Lower lobe of right lung (tissue), 2 donors: ENCODE measurements at regions not wholly inside any gene's neighbourhood (a gene's known extent, or its start where the extent isn't known, plus 50 kb on each side); places are given as distances from the start of the nearest gene placed in this dataset.

Experiments used
- ATAC-seq, 2 donors: fragments of 200-7000 bp; cut with Tn5 transposase; one replicate each; pipeline ENCODE4 v1.9.1; 2020 to 2022; ENCODE audit warnings: mild to moderate bottlenecking in 2 of 2, moderate library complexity in 2 of 2
- DNase-seq: peaks from one replicate; pipeline ENCODE4 v3.0.0-alpha.2; 2020
- H3K27ac ChIP-seq: fragments of 200-600 bp; one replicate; pipeline ENCODE4 v1.8.0; 2022
- H3K27me3 ChIP-seq: fragments of 200-600 bp; one replicate; pipeline ENCODE4 v1.8.0; 2022; ENCODE audit warnings: low read depth
- H3K36me3 ChIP-seq: fragments of 200-600 bp; one replicate; pipeline ENCODE4 v1.8.0; 2022; ENCODE audit warnings: mild to moderate bottlenecking
- H3K4me1 ChIP-seq: fragments of 200-600 bp; one replicate; pipeline ENCODE4 v1.8.0; 2022
- H3K4me3 ChIP-seq: fragments of 200-600 bp; one replicate; pipeline ENCODE4 v1.8.0; 2022; ENCODE audit warnings: mild to moderate bottlenecking
- H3K9me3 ChIP-seq: fragments of 200-600 bp; one replicate; pipeline ENCODE4 v1.8.0; 2022
- CTCF ChIP-seq: fragments of 200-600 bp; IDR thresholded peaks from one replicate; pipeline ENCODE4 v1.8.0; 2022; ENCODE audit warnings: antibody characterized with exemption, mild to moderate bottlenecking
- intact Hi-C: fragments of 100-400 bp; cut with DNase I; formaldehyde crosslinking; loops from one replicate; pipeline ENCODE4 v1.11.0; 2022
- donor health status: DM: no; HTN: yes; CAD: no; lungs with severe emphysema.

- DNase-seq (no peak), ATAC-seq (no peak)
- Histone ChIP-seq H3K9me3 (no peaks in the 10 kb centered on the region), H3K4me3 (no peak overlapping the region), H3K36me3 (no peaks in the 10 kb centered on the region), H3K27me3 (no peaks in the 10 kb centered on the region), H3K4me1 (no peaks in the 10 kb centered on the region), H3K27ac (no peak overlapping the region)
- TF ChIP-seq CTCF, result no peak
- intact Hi-C loops, result no loop called here
Observed at GRCh38 chr6:114952229-114952628, 609.4 kb upstream of the HS3ST5 start.

DNA sequence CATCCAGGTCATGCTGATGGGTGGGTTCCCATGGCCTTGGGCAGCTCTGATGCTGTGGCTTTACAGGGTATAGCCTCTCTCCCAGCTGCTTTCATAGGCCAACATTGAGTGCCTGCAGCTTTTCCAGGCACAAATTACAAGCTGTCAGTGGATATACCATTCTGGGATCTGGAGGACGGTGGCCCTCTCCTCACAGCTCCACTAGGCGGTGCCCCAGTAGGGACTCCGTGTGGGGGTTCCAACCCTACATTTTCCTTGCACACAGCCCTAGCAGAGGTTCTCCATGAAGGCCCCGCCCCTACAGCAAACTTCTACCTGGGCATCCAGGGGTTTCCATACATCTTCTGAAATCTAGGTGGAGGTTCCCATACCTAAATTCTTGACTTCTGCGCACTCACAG is 602.6 kb upstream of the HS3ST5 start:
- no peak for TF ChIP-seq CTCF
- Histone ChIP-seq H3K27me3 (no peaks in the 10 kb centered on the region), H3K4me3 (no peak overlapping the region), H3K36me3 (no peaks in the 10 kb centered on the region), H3K4me1 (no peaks in the 10 kb centered on the region), H3K9me3 (no peaks in the 10 kb centered on the region), H3K27ac (no peak overlapping the region)
- DNase-seq (no peak), ATAC-seq (no peak)
- intact Hi-C loops, result no loop called here

- no peak for TF ChIP-seq CTCF
- intact Hi-C loops, result no loop called here
- no peak for DNase-seq
- Histone ChIP-seq H3K9me3 (no peaks in the 10 kb centered on the region), H3K27ac (no peak overlapping the region), H3K4me1 (no peaks in the 10 kb centered on the region), H3K27me3 (no peaks in the 10 kb centered on the region), H3K4me3 (no peak overlapping the region), H3K36me3 (no peaks in the 10 kb centered on the region)
- ATAC-seq, result no peak
Observed at GRCh38 chr6:114941078-114941477, 598.3 kb upstream of the HS3ST5 start.

- intact Hi-C loops, result no loop called here
- Histone ChIP-seq H3K27me3 (no peaks in the 10 kb centered on the region), H3K9me3 (no peaks in the 10 kb centered on the region), H3K27ac (no peak overlapping the region), H3K36me3 (no peaks in the 10 kb centered on the region), H3K4me3 (no peak overlapping the region), H3K4me1 (no peaks in the 10 kb centered on the region)
- TF ChIP-seq CTCF, result no peak
- no peak for ATAC-seq
- no peak for DNase-seq
Observed at GRCh38 chr6:114940181-114940580, 597.4 kb upstream of the HS3ST5 start.

DNA sequence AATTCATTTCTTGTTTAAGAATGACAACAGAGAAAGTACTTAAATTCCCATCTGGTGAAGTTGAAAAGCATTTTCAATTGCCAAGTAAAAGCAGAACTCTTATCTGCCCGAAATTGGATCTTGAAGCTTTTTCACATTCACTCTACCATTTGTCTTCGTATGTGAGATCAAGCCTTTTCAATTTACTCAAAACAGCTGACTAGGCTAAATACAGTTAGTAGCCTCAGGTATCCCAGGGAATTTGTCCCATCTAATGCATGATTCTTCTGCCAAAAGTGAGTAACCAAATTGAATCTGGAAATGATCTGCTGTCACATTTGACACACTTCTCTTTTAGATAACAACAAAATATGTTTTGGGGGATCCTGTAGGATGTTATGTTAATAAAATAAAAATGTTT is 596.8 kb upstream of the HS3ST5 start:
- Histone ChIP-seq H3K9me3 (no peaks in the 10 kb centered on the region), H3K36me3 (no peaks in the 10 kb centered on the region), H3K4me3 (no peak overlapping the region), H3K27me3 (no peaks in the 10 kb centered on the region), H3K27ac (no peak overlapping the region), H3K4me1 (no peaks in the 10 kb centered on the region)
- no peak for ATAC-seq
- intact Hi-C loops, result no loop called here
- no peak for TF ChIP-seq CTCF
- DNase-seq, result no peak

- DNase-seq, result no peak
- intact Hi-C loops, result no loop called here
- no peak for TF ChIP-seq CTCF
Observed at GRCh38 chr6:114936080-114936479, 593.3 kb upstream of the HS3ST5 start.

More at GRCh38 chr6:114936080-114936479, 593.3 kb upstream of the HS3ST5 start:
- ATAC-seq, result no peak
- Histone ChIP-seq H3K4me1 (no peaks in the 10 kb centered on the region), H3K36me3 (no peaks in the 10 kb centered on the region), H3K9me3 (no peaks in the 10 kb centered on the region), H3K27me3 (no peaks in the 10 kb centered on the region), H3K4me3 (no peak overlapping the region), H3K27ac (no peak overlapping the region)
